ENCODE measurements at regions not wholly inside any gene's neighbourhood (a gene's known extent, or its start where the extent isn't known, plus 50 kb on each side); places are given as distances from the start of the nearest gene placed in this dataset.

DNA sequence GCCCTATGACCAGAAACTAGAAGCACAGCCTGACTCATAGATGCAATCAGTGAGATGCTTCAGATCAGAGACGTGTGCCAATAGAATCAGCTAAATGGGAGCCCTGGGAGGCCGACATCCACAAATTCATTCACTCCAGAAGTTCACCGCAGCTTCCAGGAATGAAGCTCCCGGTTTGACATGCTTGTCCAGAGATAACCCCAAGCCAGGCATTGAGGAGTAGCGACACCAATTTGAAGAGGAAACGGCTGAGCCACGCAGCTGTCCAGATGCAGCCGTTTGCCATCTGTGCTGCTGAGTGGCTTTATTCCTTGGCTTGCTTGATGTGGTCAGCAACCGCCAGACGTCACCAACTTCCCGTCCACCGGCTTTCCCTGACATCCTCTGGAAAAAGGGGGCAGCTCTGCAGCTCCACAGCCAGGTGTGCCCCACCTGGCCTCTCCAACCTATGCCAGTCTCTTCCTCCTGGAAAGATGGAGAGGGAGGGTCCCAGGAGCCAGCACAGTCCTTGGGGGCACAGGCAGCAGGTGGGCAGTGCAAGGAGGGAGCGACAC, 123.9 kb upstream of the OPCML start:
- TF ChIP-seq, protein P1, sequence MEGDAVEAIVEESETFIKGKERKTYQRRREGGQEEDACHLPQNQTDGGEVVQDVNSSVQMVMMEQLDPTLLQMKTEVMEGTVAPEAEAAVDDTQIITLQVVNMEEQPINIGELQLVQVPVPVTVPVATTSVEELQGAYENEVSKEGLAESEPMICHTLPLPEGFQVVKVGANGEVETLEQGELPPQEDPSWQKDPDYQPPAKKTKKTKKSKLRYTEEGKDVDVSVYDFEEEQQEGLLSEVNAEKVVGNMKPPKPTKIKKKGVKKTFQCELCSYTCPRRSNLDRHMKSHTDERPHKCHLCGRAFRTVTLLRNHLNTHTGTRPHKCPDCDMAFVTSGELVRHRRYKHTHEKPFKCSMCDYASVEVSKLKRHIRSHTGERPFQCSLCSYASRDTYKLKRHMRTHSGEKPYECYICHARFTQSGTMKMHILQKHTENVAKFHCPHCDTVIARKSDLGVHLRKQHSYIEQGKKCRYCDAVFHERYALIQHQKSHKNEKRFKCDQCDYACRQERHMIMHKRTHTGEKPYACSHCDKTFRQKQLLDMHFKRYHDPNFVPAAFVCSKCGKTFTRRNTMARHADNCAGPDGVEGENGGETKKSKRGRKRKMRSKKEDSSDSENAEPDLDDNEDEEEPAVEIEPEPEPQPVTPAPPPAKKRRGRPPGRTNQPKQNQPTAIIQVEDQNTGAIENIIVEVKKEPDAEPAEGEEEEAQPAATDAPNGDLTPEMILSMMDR (IDR thresholded peaks at IDR 0.05) = no peak
- no peak for TF ChIP-seq POLR2A (IDR thresholded peaks at IDR 0.05)

All from right lobe of liver (tissue), 4 donors.